ENCODE measurements at regions not wholly inside any gene's neighbourhood (a gene's known extent, or its start where the extent isn't known, plus 50 kb on each side); places are given as distances from the start of the nearest gene placed in this dataset.
"Not testable (repeated sequence)": the region's sequence is repeated elsewhere in the genome, so short reads cannot be mapped to it uniquely, and the experiment has no call there.

- no peak for FAIRE-seq
Measured at GRCh38 chr12:124194264-124194892, 100.5 kb upstream of the RFLNA start.

GRCh38 chr12:124194893-124195566 lies 99.9 kb upstream of the RFLNA start:
- no peak for FAIRE-seq

- FAIRE-seq, result no peak
Measured at GRCh38 chr12:124195567-124195942, 99.3 kb upstream of the RFLNA start.

GRCh38 chr12:124196236-124196635 lies 98.7 kb upstream of the RFLNA start:
- FAIRE-seq, result no peak

GRCh38 chr12:124201248-124201647 lies 93.6 kb upstream of the RFLNA start:
- FAIRE-seq, result no peak

- FAIRE-seq, result no peak
Measured at GRCh38 chr12:124203176-124203575, 91.7 kb upstream of the RFLNA start.

- FAIRE-seq, result no peak
Measured at GRCh38 chr12:124205405-124205804, 89.5 kb upstream of the RFLNA start.

GRCh38 chr12:124207049-124207448 lies 87.8 kb upstream of the RFLNA start:
- FAIRE-seq, result no peak

- no peak for FAIRE-seq
Measured at GRCh38 chr12:124207617-124208016, 87.3 kb upstream of the RFLNA start.

- FAIRE-seq, result no peak
Measured at GRCh38 chr12:124208489-124208888, 86.4 kb upstream of the RFLNA start.

- FAIRE-seq, result no peak
Measured at GRCh38 chr12:124210991-124211577, 83.8 kb upstream of the RFLNA start.

- FAIRE-seq, result no peak
Measured at GRCh38 chr12:124211753-124212152, 83.1 kb upstream of the RFLNA start.

- no peak for FAIRE-seq
Measured at GRCh38 chr12:124213666-124214347, 81.1 kb upstream of the RFLNA start.

- no peak for FAIRE-seq
Measured at GRCh38 chr12:124214574-124214973, 80.3 kb upstream of the RFLNA start.

- FAIRE-seq, result no peak
Measured at GRCh38 chr12:124216966-124217365, 77.9 kb upstream of the RFLNA start.

GRCh38 chr12:124217508-124218242 lies 77.2 kb upstream of the RFLNA start:
- FAIRE-seq, result no peak

GRCh38 chr12:124218243-124218560 lies 76.7 kb upstream of the RFLNA start:
- no peak for FAIRE-seq

- FAIRE-seq, result not testable (repeated sequence)
Measured at GRCh38 chr12:124218650-124219049, 76.2 kb upstream of the RFLNA start.

GRCh38 chr12:124222368-124223245 lies 72.3 kb upstream of the RFLNA start:
- no peak for FAIRE-seq

- FAIRE-seq, result not testable (repeated sequence)
Measured at GRCh38 chr12:124223733-124224138, 71.2 kb upstream of the RFLNA start.

- no peak for FAIRE-seq
Measured at GRCh38 chr12:124224535-124225110, 70.3 kb upstream of the RFLNA start.

GRCh38 chr12:124225730-124226129 lies 69.2 kb upstream of the RFLNA start:
- no peak for FAIRE-seq

Data from islet of Langerhans (tissue), 1 donor.